ENCODE measurements at regions not wholly inside any gene's neighbourhood (a gene's known extent, or its start where the extent isn't known, plus 50 kb on each side); places are given as distances from the start of the nearest gene placed in this dataset.

GRCh38 chr18:45119876-45120275, 439.2 kb downstream of the SETBP1 start:
- no peak overlapping the region for H3K4me3 ChIP-seq
- H2AFZ ChIP-seq (ENCODE audit: control insufficient read depth, low read depth, low read length) = no peak overlapping the region
- no peaks in the 10 kb centered on the region for H4K20me1 ChIP-seq (ENCODE audit: control insufficient read depth, insufficient read depth)
- ChIA-PET POLR2A (no interaction called here), CTCF (no interaction called here), RAD21 (ENCODE audit: unreplicated experiment) (no interaction called here), SMC1A (ENCODE audit: uncharacterized antibody, unreplicated experiment) (no interaction called here)
- H3K27me3 ChIP-seq (replicated peaks in 1 of 2; ENCODE audit: control insufficient read depth in 2 of 2, insufficient read depth in 2 of 2, low read length in 1 of 2) = peaks cover 0 to 3% of the 10 kb centered on the region in 2 experiments; a peak in 1 of 4 replicates
- no peaks in the 10 kb centered on the region for H3K9me3 ChIP-seq (replicated peaks; ENCODE audit: control insufficient read depth, insufficient read depth, low read length)
- no TSS peak for BruUV-seq (replicated peaks)
- ATAC-seq (no peak), FAIRE-seq (no peak), DNase-seq (ENCODE audit: low read depth, low spot score) (no peak)
- H3K4me2 ChIP-seq (ENCODE audit: control insufficient read depth, insufficient read depth) = no peak overlapping the region
- H3K9ac ChIP-seq (ENCODE audit: control insufficient read depth, insufficient read depth, low read length) = no peak overlapping the region
- H3K36me3 ChIP-seq (ENCODE audit: control insufficient read depth in 2 of 2, insufficient read depth in 2 of 2, low read length in 1 of 2) = no peaks in the 10 kb centered on the region
- in situ Hi-C loops (cut with MboI) (no loop called here), intact Hi-C loops (cut with micrococcal nuclease; ENCODE audit: unreplicated experiment) (no loop called here)
- WGBS (ENCODE audit: insufficient coverage, insufficient replicate concordance, low lambda C conversion rate, missing lambda C conversion rate) = 61% methylated on average over 3 of the region's 3 CpGs
- no peaks in the 10 kb centered on the region for H3K79me2 ChIP-seq (ENCODE audit: control insufficient read depth, insufficient read depth, low read length)
- no peak overlapping the region for H3K27ac ChIP-seq (ENCODE audit: control insufficient read depth, insufficient read depth)
- no peaks in the 10 kb centered on the region for H3K4me1 ChIP-seq (ENCODE audit: control insufficient read depth, insufficient read depth, low read length)
- TF ChIP-seq TCF12 (IDR thresholded peaks at IDR 0.05; ENCODE audit: low read depth, low read length) (no peak), EZH2 (IDR thresholded peaks at IDR 0.05; ENCODE audit: borderline replicate concordance, control insufficient read depth, low read depth, low read length) (no peak), ZBED1 (IDR thresholded peaks at IDR 0.05; ENCODE audit: borderline replicate concordance) (no peak), DPF2 (IDR thresholded peaks at IDR 0.05) (no peak), MXI1 (IDR thresholded peaks at IDR 0.05; ENCODE audit: low read depth, low read length) (no peak), ELK1 (IDR thresholded peaks at IDR 0.05; ENCODE audit: low read depth, low read length) (no peak), POU2F2 (IDR thresholded peaks at IDR 0.05; ENCODE audit: borderline replicate concordance, low read depth, low read length) (no peak), RELB (IDR thresholded peaks at IDR 0.05; ENCODE audit: low read depth) (no peak), RFX5 (IDR thresholded peaks at IDR 0.05; ENCODE audit: low read depth, low read length) (no peak), ZZZ3 (IDR thresholded peaks at IDR 0.05; ENCODE audit: control insufficient read depth, insufficient read length, low read depth) (no peak), MYB (IDR thresholded peaks at IDR 0.05; ENCODE audit: borderline replicate concordance, low read depth, low read length) (no peak), JUNB (IDR thresholded peaks at IDR 0.05) (no peak), GATAD2B (conservative IDR thresholded peaks at IDR 0.05; ENCODE audit: low read depth) (no peak), IRF3 (IDR thresholded peaks at IDR 0.05) (no peak), HDAC2 (IDR thresholded peaks at IDR 0.05) (no peak)
- TF ChIP-seq, protein P1, sequence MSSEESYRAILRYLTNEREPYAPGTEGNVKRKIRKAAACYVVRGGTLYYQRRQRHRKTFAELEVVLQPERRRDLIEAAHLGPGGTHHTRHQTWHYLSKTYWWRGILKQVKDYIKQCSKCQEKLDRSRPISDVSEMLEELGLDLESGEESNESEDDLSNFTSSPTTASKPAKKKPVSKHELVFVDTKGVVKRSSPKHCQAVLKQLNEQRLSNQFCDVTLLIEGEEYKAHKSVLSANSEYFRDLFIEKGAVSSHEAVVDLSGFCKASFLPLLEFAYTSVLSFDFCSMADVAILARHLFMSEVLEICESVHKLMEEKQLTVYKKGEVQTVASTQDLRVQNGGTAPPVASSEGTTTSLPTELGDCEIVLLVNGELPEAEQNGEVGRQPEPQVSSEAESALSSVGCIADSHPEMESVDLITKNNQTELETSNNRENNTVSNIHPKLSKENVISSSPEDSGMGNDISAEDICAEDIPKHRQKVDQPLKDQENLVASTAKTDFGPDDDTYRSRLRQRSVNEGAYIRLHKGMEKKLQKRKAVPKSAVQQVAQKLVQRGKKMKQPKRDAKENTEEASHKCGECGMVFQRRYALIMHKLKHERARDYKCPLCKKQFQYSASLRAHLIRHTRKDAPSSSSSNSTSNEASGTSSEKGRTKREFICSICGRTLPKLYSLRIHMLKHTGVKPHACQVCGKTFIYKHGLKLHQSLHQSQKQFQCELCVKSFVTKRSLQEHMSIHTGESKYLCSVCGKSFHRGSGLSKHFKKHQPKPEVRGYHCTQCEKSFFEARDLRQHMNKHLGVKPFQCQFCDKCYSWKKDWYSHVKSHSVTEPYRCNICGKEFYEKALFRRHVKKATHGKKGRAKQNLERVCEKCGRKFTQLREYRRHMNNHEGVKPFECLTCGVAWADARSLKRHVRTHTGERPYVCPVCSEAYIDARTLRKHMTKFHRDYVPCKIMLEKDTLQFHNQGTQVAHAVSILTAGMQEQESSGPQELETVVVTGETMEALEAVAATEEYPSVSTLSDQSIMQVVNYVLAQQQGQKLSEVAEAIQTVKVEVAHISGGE (CRISPR knock-in tag; IDR thresholded peaks at IDR 0.05) = no peak
- TF ChIP-seq, protein P2, sequence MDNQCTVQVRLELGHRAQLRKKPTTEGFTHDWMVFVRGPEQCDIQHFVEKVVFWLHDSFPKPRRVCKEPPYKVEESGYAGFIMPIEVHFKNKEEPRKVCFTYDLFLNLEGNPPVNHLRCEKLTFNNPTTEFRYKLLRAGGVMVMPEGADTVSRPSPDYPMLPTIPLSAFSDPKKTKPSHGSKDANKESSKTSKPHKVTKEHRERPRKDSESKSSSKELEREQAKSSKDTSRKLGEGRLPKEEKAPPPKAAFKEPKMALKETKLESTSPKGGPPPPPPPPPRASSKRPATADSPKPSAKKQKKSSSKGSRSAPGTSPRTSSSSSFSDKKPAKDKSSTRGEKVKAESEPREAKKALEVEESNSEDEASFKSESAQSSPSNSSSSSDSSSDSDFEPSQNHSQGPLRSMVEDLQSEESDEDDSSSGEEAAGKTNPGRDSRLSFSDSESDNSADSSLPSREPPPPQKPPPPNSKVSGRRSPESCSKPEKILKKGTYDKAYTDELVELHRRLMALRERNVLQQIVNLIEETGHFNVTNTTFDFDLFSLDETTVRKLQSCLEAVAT (IDR thresholded peaks at IDR 0.05) = no peak

Measured in GM12878 (cell line).